GM12878 (cell line): ENCODE measurements at regions not wholly inside any gene's neighbourhood (a gene's known extent, or its start where the extent isn't known, plus 50 kb on each side); places are given as distances from the start of the nearest gene placed in this dataset.

Experiments
- ATAC-seq: fragments of 200-7000 bp; cut with Tn5 transposase; 3 replicates; pipeline ENCODE4 v1.9.1; 2020; ENCODE audit warnings: mild to moderate bottlenecking, moderate library complexity
- BruUV-seq: library from RNA; stranded (reverse); fragments of 400-500 nt; replicated peaks from 2 replicates; lab custom pipeline; 2021; lab: Mats Ljungman, UMichigan
- CTCF ChIA-PET: fragments of 300-600 bp; sonication (Branson Sonifier 250); formaldehyde crosslinking; extraction: SDS; loops from one replicate; lab custom pipeline; 2021; ENCODE audit warnings: inconsistent platforms; lab: Yijun Ruan, JAX
- POLR2A ChIA-PET: fragments of 350-600 bp; formaldehyde crosslinking; extraction: SDS; loops from one replicate; lab custom pipeline; 2021; ENCODE audit warnings: inconsistent platforms; lab: Charles Lee
- RAD21 ChIA-PET: fragments of 300-600 bp; sonication (Branson Sonifier 250); formaldehyde crosslinking; loops from one replicate; lab custom pipeline; 2023; ENCODE audit warnings: antibody characterized with exemption; ENCODE audit not compliant: unreplicated experiment; lab: Charles Lee
- SMC1A ChIA-PET: fragments of 300-600 bp; sonication (Branson Sonifier 250); formaldehyde crosslinking; loops from one replicate; lab custom pipeline; 2023; ENCODE audit not compliant: unreplicated experiment, uncharacterized antibody; lab: Charles Lee
- DNase-seq: peaks from one replicate; pipeline ENCODE4 v3.0.0-alpha.2; 2011; ENCODE audit warnings: low read depth, low spot score
- FAIRE-seq: peaks from 3 replicates; lab custom pipeline; 2011; peaks lifted over from hg19 to GRCh38; lab: Jason Lieb, UNC
- H2AFZ ChIP-seq: 2 replicates; pipeline ENCODE4 v1.6.0; 2011; ENCODE audit warnings: low read depth, low read length, control low read depth; ENCODE audit not compliant: control insufficient read depth
- H3K27ac ChIP-seq: 2 replicates; pipeline ENCODE4 v1.5.1; 2011; ENCODE audit warnings: control low read depth; ENCODE audit not compliant: control insufficient read depth, insufficient read depth
- H3K27me3 ChIP-seq, 2 experiments: replicated peaks in 1 of 2; 2 replicates each; pipeline versions ENCODE4 v1.6.0 to v1.6.1; 2011; ENCODE audit warnings: low read length in 1 of 2; ENCODE audit not compliant: control insufficient read depth in 2 of 2, insufficient read depth in 2 of 2
- H3K36me3 ChIP-seq, 2 experiments: 2 replicates each; pipeline ENCODE4 v1.5.1; 2011; ENCODE audit warnings: low read length in 1 of 2; ENCODE audit not compliant: control insufficient read depth in 2 of 2, insufficient read depth in 2 of 2
- H3K4me1 ChIP-seq: 2 replicates; pipeline ENCODE4 v1.6.1; 2011; ENCODE audit warnings: mild to moderate bottlenecking, low read length, moderate library complexity, mixed read lengths; ENCODE audit not compliant: control insufficient read depth, insufficient read depth
- H3K4me2 ChIP-seq: 2 replicates; pipeline ENCODE4 v1.6.0; 2011; ENCODE audit warnings: control low read depth; ENCODE audit not compliant: control insufficient read depth, insufficient read depth
- H3K4me3 ChIP-seq: fragments of 200-600 bp; sonication (generic); 2 replicates; pipeline ENCODE4 v1.5.1; 2016
- H3K79me2 ChIP-seq: 2 replicates; pipeline ENCODE4 v1.6.0; 2011; ENCODE audit warnings: low read length; ENCODE audit not compliant: control insufficient read depth, insufficient read depth
- H3K9ac ChIP-seq: 2 replicates; pipeline ENCODE4 v1.8.0; 2011; ENCODE audit warnings: low read length, control low read depth, mixed read lengths; ENCODE audit not compliant: control insufficient read depth, insufficient read depth
- H3K9me3 ChIP-seq: replicated peaks from 3 replicates; pipeline ENCODE4 v1.5.1; 2011; ENCODE audit warnings: mild to moderate bottlenecking, low read length; ENCODE audit not compliant: control insufficient read depth, insufficient read depth
- H4K20me1 ChIP-seq: 2 replicates; pipeline ENCODE4 v1.6.0; 2011; ENCODE audit not compliant: control insufficient read depth, insufficient read depth
- CBX3 ChIP-seq: fragments of 200-600 bp; sonication (generic); IDR thresholded peaks from 2 replicates; pipeline ENCODE4 v1.6.1; 2016; ENCODE audit warnings: low read depth, borderline replicate concordance
- MTA3 ChIP-seq: IDR thresholded peaks from 2 replicates; pipeline ENCODE4 v1.6.1; 2012; ENCODE audit warnings: low read length, inconsistent platforms, borderline replicate concordance
- NFIC ChIP-seq: IDR thresholded peaks from 2 replicates; pipeline ENCODE4 v1.6.1; 2012; ENCODE audit warnings: low read depth, mild to moderate bottlenecking, inconsistent platforms, low read length, moderate library complexity
- NR2C1 ChIP-seq: fragments of 450-650 bp; IDR thresholded peaks from 2 replicates; pipeline ENCODE4 v1.6.1; 2017; ENCODE audit warnings: antibody characterized with exemption, mild to moderate bottlenecking, moderate library complexity
- NR2C2 ChIP-seq: IDR thresholded peaks from 2 replicates; pipeline ENCODE4 v1.6.1; 2011; ENCODE audit warnings: borderline replicate concordance, low read depth; ENCODE audit not compliant: control insufficient read depth, insufficient read length
- POLR2AphosphoS2 ChIP-seq: IDR thresholded peaks from 2 replicates; pipeline ENCODE4 v1.6.1; 2011; ENCODE audit warnings: low read depth, mild to moderate bottlenecking, low read length, improper control_type of control experiment, moderate library complexity
- RELA ChIP-seq: fragments of 450-650 bp; IDR thresholded peaks from 2 replicates; pipeline ENCODE4 v1.8.0; 2014; ENCODE audit warnings: borderline replicate concordance; ENCODE audit not compliant: partially characterized antibody
- USF2 ChIP-seq: IDR thresholded peaks from 2 replicates; pipeline ENCODE4 v1.6.1; 2011; ENCODE audit warnings: low read depth, low read length, improper control_type of control experiment, borderline replicate concordance
- WGBS: methylation state at CpG from one replicate; pipeline ENCODE4 v1.1.6; 2016; ENCODE audit warnings: low lambda C conversion rate; ENCODE audit not compliant: insufficient replicate concordance, insufficient coverage; ENCODE audit errors: missing lambda C conversion rate; 5-methylcytosine and 5-hydroxymethylcytosine counted together
- in situ Hi-C: fragments of 300-500 bp; cut with MboI; formaldehyde crosslinking; loops from 9 replicates; pipeline ENCODE4 v1.14.3; 2018; ENCODE audit warnings: mixed read lengths
- intact Hi-C: fragments of 100-400 bp; cut with micrococcal nuclease; formaldehyde crosslinking; loops from one replicate; pipeline ENCODE4 v1.14.2; 2022; ENCODE audit not compliant: unreplicated experiment
- TF ChIP-seq, protein P1 (sequence below): fragments of 450-650 bp; IDR thresholded peaks from 2 replicates; pipeline ENCODE4 v1.6.1; 2016; ENCODE audit warnings: mild to moderate bottlenecking
- TF ChIP-seq, protein P2 (sequence below): fragments of 450-650 bp; IDR thresholded peaks from 2 replicates; pipeline ENCODE4 v1.6.1; 2014; ENCODE audit warnings: mild to moderate bottlenecking

GRCh38 chr13:89832827-89833226 lies 1514.7 kb upstream of the MIR17HG start:
- H3K4me3 ChIP-seq, result no peak overlapping the region
- ATAC-seq (no peak), FAIRE-seq (no peak)
- H3K4me1 ChIP-seq, result no peaks in the 10 kb centered on the region
- POLR2A ChIA-PET, result no interaction called here
- no peak overlapping the region for H3K9ac ChIP-seq
- TF ChIP-seq CBX3, result no peak
- TF ChIP-seq, protein P1, sequence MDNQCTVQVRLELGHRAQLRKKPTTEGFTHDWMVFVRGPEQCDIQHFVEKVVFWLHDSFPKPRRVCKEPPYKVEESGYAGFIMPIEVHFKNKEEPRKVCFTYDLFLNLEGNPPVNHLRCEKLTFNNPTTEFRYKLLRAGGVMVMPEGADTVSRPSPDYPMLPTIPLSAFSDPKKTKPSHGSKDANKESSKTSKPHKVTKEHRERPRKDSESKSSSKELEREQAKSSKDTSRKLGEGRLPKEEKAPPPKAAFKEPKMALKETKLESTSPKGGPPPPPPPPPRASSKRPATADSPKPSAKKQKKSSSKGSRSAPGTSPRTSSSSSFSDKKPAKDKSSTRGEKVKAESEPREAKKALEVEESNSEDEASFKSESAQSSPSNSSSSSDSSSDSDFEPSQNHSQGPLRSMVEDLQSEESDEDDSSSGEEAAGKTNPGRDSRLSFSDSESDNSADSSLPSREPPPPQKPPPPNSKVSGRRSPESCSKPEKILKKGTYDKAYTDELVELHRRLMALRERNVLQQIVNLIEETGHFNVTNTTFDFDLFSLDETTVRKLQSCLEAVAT, result no peak
- no peak for TF ChIP-seq USF2
- TF ChIP-seq, protein P2, sequence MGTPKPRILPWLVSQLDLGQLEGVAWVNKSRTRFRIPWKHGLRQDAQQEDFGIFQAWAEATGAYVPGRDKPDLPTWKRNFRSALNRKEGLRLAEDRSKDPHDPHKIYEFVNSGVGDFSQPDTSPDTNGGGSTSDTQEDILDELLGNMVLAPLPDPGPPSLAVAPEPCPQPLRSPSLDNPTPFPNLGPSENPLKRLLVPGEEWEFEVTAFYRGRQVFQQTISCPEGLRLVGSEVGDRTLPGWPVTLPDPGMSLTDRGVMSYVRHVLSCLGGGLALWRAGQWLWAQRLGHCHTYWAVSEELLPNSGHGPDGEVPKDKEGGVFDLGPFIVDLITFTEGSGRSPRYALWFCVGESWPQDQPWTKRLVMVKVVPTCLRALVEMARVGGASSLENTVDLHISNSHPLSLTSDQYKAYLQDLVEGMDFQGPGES, result no peak
- TF ChIP-seq NR2C1, result no peak
- TF ChIP-seq RELA, result no peak
- no peak for TF ChIP-seq POLR2AphosphoS2
- no peak for TF ChIP-seq NR2C2
- TF ChIP-seq MTA3, result no peak
- TF ChIP-seq NFIC, result no peak
- TF ChIP-seq, all 136 proteins: peak for 0
- no peak for DNase-seq
- no peaks in the 10 kb centered on the region for H3K9me3 ChIP-seq
- H4K20me1 ChIP-seq, result no peaks in the 10 kb centered on the region
- H3K4me2 ChIP-seq, result no peak overlapping the region
- WGBS, result 21% methylated on average over 2 of the region's 2 CpGs
- no peak overlapping the region for H3K27ac ChIP-seq
- H3K27me3 ChIP-seq, result no peaks in the 10 kb centered on the region
- in situ Hi-C loops, result no loop called here
- RAD21 ChIA-PET, result no interaction called here
- H2AFZ ChIP-seq, result no peak overlapping the region
- BruUV-seq, result no TSS peak
- no peaks in the 10 kb centered on the region for H3K79me2 ChIP-seq
- CTCF ChIA-PET, result no interaction called here
- SMC1A ChIA-PET, result no interaction called here
- intact Hi-C loops, result no loop called here
- no peaks in the 10 kb centered on the region for H3K36me3 ChIP-seq
